OCI-LY3 (cell line): ENCODE measurements at regions not wholly inside any gene's neighbourhood (a gene's known extent, or its start where the extent isn't known, plus 50 kb on each side); places are given as distances from the start of the nearest gene placed in this dataset.
A peak's percentile ranks its signal among the peaks of the same experiment; 100 is the strongest.

ENCODE experiments used
- H2AFZ ChIP-seq: fragments of 200-600, 300-600 bp; shearing (Covaris generic); 2 replicates; pipeline ENCODE4 v1.6.0; 2014; ENCODE audit warnings: antibody characterized with exemption, low read depth, low read length
- H3K27ac ChIP-seq: fragments of 200-600, 300-600 bp; sonication (generic); 2 replicates; pipeline ENCODE4 v1.5.1; 2014; ENCODE audit warnings: mild to moderate bottlenecking, low read length, moderate library complexity, mixed read lengths
- H3K27me3 ChIP-seq: fragments of 200-600, 300-600 bp; sonication (generic); 2 replicates; pipeline ENCODE4 v1.6.1; 2014; ENCODE audit warnings: low read depth, low read length, mixed read lengths
- H3K36me3 ChIP-seq: fragments of 200-600, 300-600 bp; sonication (generic); replicated peaks from 2 replicates; pipeline ENCODE3; 2014; ENCODE audit warnings: low read depth, low read length, mixed read lengths
- H3K4me1 ChIP-seq: fragments of 300-600, 200-600 bp; sonication (generic); 2 replicates; pipeline ENCODE4 v1.6.1; 2014; ENCODE audit warnings: low read length, mixed read lengths
- H3K4me2 ChIP-seq: fragments of 200-600, 300-600 bp; sonication (generic); 2 replicates; pipeline ENCODE4 v1.6.1; 2014; ENCODE audit warnings: low read length, mixed read lengths
- H3K4me3 ChIP-seq: fragments of 300-600, 200-600 bp; sonication (generic); 2 replicates; pipeline ENCODE4 v1.5.1; 2014; ENCODE audit warnings: antibody characterized with exemption, mild to moderate bottlenecking, low read length, moderate library complexity
- H3K79me2 ChIP-seq: fragments of 300-600, 200-600 bp; shearing (Covaris generic); 2 replicates; pipeline ENCODE4 v1.6.1; 2014; ENCODE audit warnings: mild to moderate bottlenecking, low read length, mixed read lengths
- H3K9ac ChIP-seq: fragments of 300-600, 200-600 bp; shearing (Covaris generic); 2 replicates; pipeline ENCODE4 v1.6.0; 2014; ENCODE audit warnings: mild to moderate bottlenecking, low read length, moderate library complexity
- H3K9me3 ChIP-seq: fragments of 200-600, 300-600 bp; shearing (Covaris generic); 2 replicates; pipeline ENCODE4 v1.6.1; 2014; ENCODE audit warnings: low read length, mixed read lengths; ENCODE audit not compliant: insufficient read depth
- H4K20me1 ChIP-seq: fragments of 200-600, 300-600 bp; sonication (generic); 2 replicates; pipeline ENCODE4 v1.6.1; 2016; ENCODE audit warnings: low read length, mixed read lengths; ENCODE audit not compliant: insufficient read depth
- CTCF ChIP-seq: fragments of 200-600, 300-600 bp; sonication (generic); IDR thresholded peaks from 2 replicates; pipeline ENCODE4 v1.5.1; 2014; ENCODE audit warnings: antibody characterized with exemption, low read length, low read depth
- EZH2phosphoT487 ChIP-seq: fragments of 200-600 bp; shearing (Covaris generic); IDR thresholded peaks from 2 replicates; pipeline ENCODE4 v1.6.1; 2018; ENCODE audit warnings: antibody characterized with exemption, mixed run types, low read depth

- Histone ChIP-seq H3K79me2 (no peaks in the 10 kb centered on the region), H2AFZ (no peak overlapping the region), H3K4me2 (no peak overlapping the region), H3K27me3 (no peaks in the 10 kb centered on the region; the same call in 1 of the 2 replicates), H3K36me3 (no peaks in the 10 kb centered on the region), H4K20me1 (no peaks in the 10 kb centered on the region), H3K4me3 (no peak overlapping the region), H3K27ac (no peak overlapping the region), H3K9ac (no peak overlapping the region), H3K4me1 (no peaks in the 10 kb centered on the region), H3K9me3 (no peaks in the 10 kb centered on the region)
- no peak for TF ChIP-seq EZH2phosphoT487
- no peak for TF ChIP-seq CTCF
Measured at GRCh38 chr18:75854808-75855207, 427.3 kb upstream of the SMIM21 start.

- Histone ChIP-seq H3K36me3 (no peaks in the 10 kb centered on the region), H3K4me1 (no peaks in the 10 kb centered on the region), H4K20me1 (no peaks in the 10 kb centered on the region), H3K4me2 (no peak overlapping the region), H3K9ac (no peak overlapping the region), H3K27me3 (no peaks in the 10 kb centered on the region; the same call in 1 of the 2 replicates), H3K9me3 (no peaks in the 10 kb centered on the region), H3K4me3 (no peak overlapping the region), H2AFZ (no peak overlapping the region), H3K79me2 (no peaks in the 10 kb centered on the region), H3K27ac (no peak overlapping the region)
- TF ChIP-seq EZH2phosphoT487 (no peak), CTCF (peak; percentile 75)
Measured at GRCh38 chr18:75854174-75854573, 426.7 kb upstream of the SMIM21 start.

GRCh38 chr18:75846321-75846720 is 418.8 kb upstream of the SMIM21 start:
- Histone ChIP-seq H3K27me3 (peaks cover 7% of the 10 kb centered on the region; the same call in 1 of the 2 replicates), H3K79me2 (no peaks in the 10 kb centered on the region), H4K20me1 (no peaks in the 10 kb centered on the region), H3K4me2 (no peak overlapping the region), H2AFZ (no peak overlapping the region), H3K4me3 (no peak overlapping the region), H3K9ac (no peak overlapping the region), H3K4me1 (no peaks in the 10 kb centered on the region), H3K27ac (no peak overlapping the region), H3K36me3 (no peaks in the 10 kb centered on the region), H3K9me3 (no peaks in the 10 kb centered on the region)
- TF ChIP-seq CTCF (no peak), EZH2phosphoT487 (no peak)

- no peaks in the 10 kb centered on the region for H4K20me1 ChIP-seq
- H3K4me3 ChIP-seq, result no peak overlapping the region
- no peak overlapping the region for H3K27ac ChIP-seq
- no peaks in the 10 kb centered on the region for H3K79me2 ChIP-seq
- peaks cover 7% of the 10 kb centered on the region; the same call in 1 of the 2 replicates for H3K27me3 ChIP-seq
- no peaks in the 10 kb centered on the region for H3K9me3 ChIP-seq
- H2AFZ ChIP-seq, result no peak overlapping the region
- no peak overlapping the region for H3K9ac ChIP-seq
- H3K4me2 ChIP-seq, result no peak overlapping the region
- H3K4me1 ChIP-seq, result no peaks in the 10 kb centered on the region
- TF ChIP-seq EZH2phosphoT487 (no peak), CTCF (no peak)
- H3K36me3 ChIP-seq, result no peaks in the 10 kb centered on the region
Measured at GRCh38 chr18:75845413-75845812, 417.9 kb upstream of the SMIM21 start.
